B cell (primary cell): ENCODE measurements at regions not wholly inside any gene's neighbourhood (a gene's known extent, or its start where the extent isn't known, plus 50 kb on each side); places are given as distances from the start of the nearest gene placed in this dataset.
"Not testable (repeated sequence)": the region's sequence is repeated elsewhere in the genome, so short reads cannot be mapped to it uniquely, and the experiment has no call there.

ENCODE experiments used
- ATAC-seq: fragments of 200-7000 bp; cut with Tn5 transposase; one replicate; pipeline ENCODE4 v1.10.0; 2021; ENCODE audit warnings: low read depth, mild to moderate bottlenecking, moderate number of reproducible peaks, moderate library complexity
- CTCF ChIA-PET: fragments of 350-600 bp; sonication (Branson Sonifier 250); formaldehyde crosslinking; loops from one replicate; lab custom pipeline; 2021; ENCODE audit warnings: antibody characterized with exemption, inconsistent platforms; lab: Charles Lee
- POLR2A ChIA-PET: fragments of 350-600 bp; sonication (Branson Sonifier 250); formaldehyde crosslinking; loops from one replicate; lab custom pipeline; 2021; ENCODE audit warnings: antibody characterized with exemption; lab: Charles Lee
- DNase-seq: peaks from one replicate; pipeline ENCODE4 v3.0.0; 2013
- H2AFZ ChIP-seq: 2 replicates; pipeline ENCODE4 v1.6.1; 2012; ENCODE audit warnings: mild to moderate bottlenecking, low read depth, low read length; ENCODE audit not compliant: insufficient read depth, poor library complexity, severe bottlenecking
- H3K27ac ChIP-seq, 2 donors: 1 replicate in 1 of 2; 2 replicates in 1 of 2; pipeline ENCODE4 v1.5.1; 2012 to 2013; ENCODE audit warnings: low read length in 2 of 2, mild to moderate bottlenecking in 2 of 2, moderate library complexity in 1 of 2
- H3K27me3 ChIP-seq, 4 experiments: fragments of 200-600 bp in 1 of 4; sonication (generic) in 1 of 4; replicated peaks in 1 of 4; 1 replicate in 2 of 4; 2 replicates in 2 of 4; pipeline versions ENCODE4 v1.6.1 to v1.7.0; 2013 to 2016; ENCODE audit warnings: low read length in 3 of 4, mild to moderate bottlenecking in 2 of 4, mixed read lengths in 1 of 4, moderate library complexity in 1 of 4; ENCODE audit not compliant: insufficient read depth in 4 of 4, control insufficient read depth in 3 of 4; ENCODE audit errors: control extremely low read depth in 1 of 4
- H3K36me3 ChIP-seq, 2 experiments: replicated peaks in 1 of 2; 1 replicate in 1 of 2; 2 replicates in 1 of 2; pipeline versions ENCODE4 v1.6.1 to v1.7.1; 2013; ENCODE audit warnings: low read length in 1 of 2; ENCODE audit not compliant: insufficient read depth in 2 of 2, control insufficient read depth in 1 of 2; ENCODE audit errors: control extremely low read depth in 1 of 2, extremely low read depth in 1 of 2
- H3K4me1 ChIP-seq, 2 donors: fragments of 200-600 bp in 1 of 2; sonication (generic) in 1 of 2; 1 replicate in 1 of 2; 2 replicates in 1 of 2; pipeline versions ENCODE4 v1.5.1 to v1.6.1; 2013 to 2017; ENCODE audit warnings: low read length in 2 of 2; ENCODE audit not compliant: control insufficient read depth in 2 of 2, insufficient read depth in 2 of 2
- H3K4me2 ChIP-seq: replicated peaks from 2 replicates; pipeline ENCODE3; 2012; ENCODE audit warnings: mild to moderate bottlenecking, low read depth, low read length; ENCODE audit not compliant: poor library complexity, severe bottlenecking
- H3K4me3 ChIP-seq, 5 experiments: fragments of 200-600 bp in 1 of 5; sonication (generic) in 1 of 5; 1 replicate in 3 of 5; 2 replicates in 2 of 5; pipeline versions ENCODE4 v1.5.1 to v1.7.0; 2011 to 2016; ENCODE audit warnings: low read length in 4 of 5, mild to moderate bottlenecking in 4 of 5, low read depth in 2 of 5, control low read depth in 1 of 5, moderate library complexity in 1 of 5; ENCODE audit not compliant: insufficient read depth in 1 of 5; ENCODE audit errors: control extremely low read depth in 1 of 5, extremely low read depth in 1 of 5
- H3K79me2 ChIP-seq: fragments of 200-600 bp; sonication (generic); one replicate; pipeline ENCODE4 v1.6.0; 2016; ENCODE audit warnings: low read length; ENCODE audit not compliant: control insufficient read depth, insufficient read depth
- H3K9ac ChIP-seq: fragments of 200-600 bp; sonication (generic); 2 replicates; pipeline ENCODE4 v1.6.1; 2017; ENCODE audit warnings: mild to moderate bottlenecking, low read length, moderate library complexity
- H3K9me3 ChIP-seq, 3 donors: one replicate each; pipeline versions ENCODE4 v1.6.1 to v1.7.1; 2013; ENCODE audit warnings: low read length in 2 of 3; ENCODE audit not compliant: control insufficient read depth in 2 of 3, insufficient read depth in 1 of 3; ENCODE audit errors: control extremely low read depth in 1 of 3
- H4K20me1 ChIP-seq: 2 replicates; pipeline ENCODE4 v1.6.0; 2012; ENCODE audit warnings: mild to moderate bottlenecking, low read length; ENCODE audit not compliant: insufficient read depth, control insufficient read depth, poor library complexity, severe bottlenecking
- H3K27ac Mint-ChIP-seq: one replicate; pipeline ENCODE4 v1.8.0; 2021; ENCODE audit warnings: mixed read lengths
- H3K27me3 Mint-ChIP-seq: one replicate; pipeline ENCODE4 v1.8.0; 2021; ENCODE audit warnings: mixed read lengths
- H3K4me1 Mint-ChIP-seq: one replicate; pipeline ENCODE4 v1.8.0; 2021; ENCODE audit warnings: mixed read lengths
- H3K4me3 Mint-ChIP-seq: one replicate; pipeline ENCODE4 v1.8.0; 2021; ENCODE audit warnings: mixed read lengths
- H3K9me3 Mint-ChIP-seq: one replicate; pipeline ENCODE4 v1.8.0; 2022; ENCODE audit warnings: mixed read lengths; ENCODE audit not compliant: insufficient read depth
- EZH2 ChIP-seq: IDR thresholded peaks from 2 replicates; pipeline ENCODE4 v1.6.1; 2012; ENCODE audit warnings: borderline replicate concordance, low read depth, mild to moderate bottlenecking, moderate library complexity, low read length; ENCODE audit not compliant: insufficient read depth, poor library complexity, severe bottlenecking
- WGBS: methylation state at CpG from one replicate; pipeline ENCODE4 v1.1.5; 2013; ENCODE audit warnings: missing lambda C conversion rate; ENCODE audit not compliant: insufficient coverage; 5-methylcytosine and 5-hydroxymethylcytosine counted together
- intact Hi-C: fragments of 100-400 bp; cut with micrococcal nuclease; formaldehyde crosslinking; loops from one replicate; pipeline ENCODE4 v1.10.0; 2022
- TF ChIP-seq, protein P1 (sequence below): fragments of 200-600 bp; IDR thresholded peaks from one replicate; pipeline ENCODE4 v1.8.0; 2022; ENCODE audit warnings: antibody characterized with exemption, mild to moderate bottlenecking

- Histone ChIP-seq H3K4me2 (no peak overlapping the region), H3K4me1 (no peaks in the 10 kb centered on the region), H3K36me3 (no peaks in the 10 kb centered on the region), H3K9ac (no peak overlapping the region), H3K4me3 (no peak overlapping the region), H2AFZ (no peak overlapping the region), H3K27me3 (no peaks in the 10 kb centered on the region), H3K9me3 (peaks cover 0 to 5% (median 0%) of the 10 kb centered on the region in 3 donors), H3K79me2 (no peaks in the 10 kb centered on the region), H4K20me1 (no peaks in the 10 kb centered on the region), H3K27ac (no peak overlapping the region)
- ChIA-PET POLR2A (no interaction called here), CTCF (interaction anchor here (2.8 kb wide), 1 partner anchor 413 kb away, joined by 16 read pairs; no protein-coding TSS in a partner anchor)
- H3K9me3 Mint-ChIP-seq, result peaks cover 9% of the 10 kb centered on the region
- no peak for ATAC-seq
- intact Hi-C loops, result no loop called here
- no peak for DNase-seq
- no peak overlapping the region for H3K27ac Mint-ChIP-seq
- TF ChIP-seq, protein P1, sequence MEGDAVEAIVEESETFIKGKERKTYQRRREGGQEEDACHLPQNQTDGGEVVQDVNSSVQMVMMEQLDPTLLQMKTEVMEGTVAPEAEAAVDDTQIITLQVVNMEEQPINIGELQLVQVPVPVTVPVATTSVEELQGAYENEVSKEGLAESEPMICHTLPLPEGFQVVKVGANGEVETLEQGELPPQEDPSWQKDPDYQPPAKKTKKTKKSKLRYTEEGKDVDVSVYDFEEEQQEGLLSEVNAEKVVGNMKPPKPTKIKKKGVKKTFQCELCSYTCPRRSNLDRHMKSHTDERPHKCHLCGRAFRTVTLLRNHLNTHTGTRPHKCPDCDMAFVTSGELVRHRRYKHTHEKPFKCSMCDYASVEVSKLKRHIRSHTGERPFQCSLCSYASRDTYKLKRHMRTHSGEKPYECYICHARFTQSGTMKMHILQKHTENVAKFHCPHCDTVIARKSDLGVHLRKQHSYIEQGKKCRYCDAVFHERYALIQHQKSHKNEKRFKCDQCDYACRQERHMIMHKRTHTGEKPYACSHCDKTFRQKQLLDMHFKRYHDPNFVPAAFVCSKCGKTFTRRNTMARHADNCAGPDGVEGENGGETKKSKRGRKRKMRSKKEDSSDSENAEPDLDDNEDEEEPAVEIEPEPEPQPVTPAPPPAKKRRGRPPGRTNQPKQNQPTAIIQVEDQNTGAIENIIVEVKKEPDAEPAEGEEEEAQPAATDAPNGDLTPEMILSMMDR, result no peak
- H3K4me3 Mint-ChIP-seq, result no peak overlapping the region
- peaks cover 3% of the 10 kb centered on the region for H3K27me3 Mint-ChIP-seq
- H3K4me1 Mint-ChIP-seq, result no peaks in the 10 kb centered on the region
Observed at GRCh38 chr1:88593358-88593757, 90.7 kb upstream of the PKN2 start.

DNA sequence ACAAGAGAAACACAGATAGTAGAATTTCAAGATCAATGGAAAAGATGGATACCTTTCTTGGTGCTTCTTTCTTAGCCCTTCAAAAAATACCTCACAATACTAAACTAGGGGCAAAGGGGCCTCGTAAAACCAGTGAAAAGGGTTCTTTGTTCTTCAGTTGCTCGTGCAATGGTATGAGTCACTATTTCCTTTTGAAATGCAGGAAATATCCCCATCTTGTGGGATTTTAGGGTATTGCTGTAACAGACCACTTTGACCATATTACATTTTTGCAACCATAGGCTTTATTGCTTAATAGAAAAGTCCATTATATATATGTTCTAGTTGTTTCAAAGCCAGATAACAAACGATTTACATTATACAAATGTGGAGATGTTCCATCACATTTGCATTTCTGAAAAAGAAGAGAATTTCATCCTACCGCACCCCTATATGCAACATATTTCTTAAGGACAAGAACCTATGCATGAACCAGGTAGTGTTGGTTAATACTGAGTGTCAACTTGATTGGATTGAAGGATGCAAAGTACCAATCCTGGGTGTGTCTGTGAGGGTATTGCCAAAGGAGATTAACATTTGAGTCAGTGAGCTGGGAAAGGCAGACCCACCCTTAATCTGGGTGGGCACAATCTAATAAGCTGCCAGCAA is 88.6 kb upstream of the PKN2 start:
- Histone ChIP-seq H2AFZ (no peak overlapping the region), H3K9me3 (peaks cover 0 to 5% (median 0%) of the 10 kb centered on the region in 3 donors), H3K4me3 (no peak overlapping the region), H3K27me3 (no peaks in the 10 kb centered on the region), H3K4me2 (no peak overlapping the region), H3K4me1 (no peaks in the 10 kb centered on the region), H3K9ac (no peak overlapping the region), H3K27ac (no peak overlapping the region), H3K36me3 (no peaks in the 10 kb centered on the region), H3K79me2 (no peaks in the 10 kb centered on the region), H4K20me1 (no peaks in the 10 kb centered on the region)
- H3K9me3 Mint-ChIP-seq, result peaks cover 6% of the 10 kb centered on the region
- POLR2A ChIA-PET, result no interaction called here
- DNase-seq (peak; percentile 39), ATAC-seq (no peak)
- no peaks in the 10 kb centered on the region for H3K4me1 Mint-ChIP-seq
- H3K4me3 Mint-ChIP-seq, result no peak overlapping the region
- CTCF ChIA-PET, result interaction anchor here (1.0 to 2.8 kb wide), 3 partner anchors 10 to 415 kb away, joined by 3 to 16 read pairs (median 5); no protein-coding TSS in a partner anchor
- no CpG with 5 or more reads among the region's 4 CpGs for WGBS
- no peaks in the 10 kb centered on the region for H3K27me3 Mint-ChIP-seq
- TF ChIP-seq, protein P1, result peak; percentile 68
- TF ChIP-seq EZH2, result no peak
- intact Hi-C loops, result loop anchor here (2.0 kb wide), 1 partner anchor 1465 kb away; no protein-coding TSS in a partner anchor
- H3K27ac Mint-ChIP-seq, result no peak overlapping the region

- H3K9me3 ChIP-seq, H3K4me3 ChIP-seq, ATAC-seq, H3K4me3 Mint-ChIP-seq, DNase-seq, H3K9me3 Mint-ChIP-seq, H3K27me3 ChIP-seq, H4K20me1 ChIP-seq, H3K79me2 ChIP-seq, POLR2A ChIA-PET, H3K4me1 ChIP-seq, H3K27me3 Mint-ChIP-seq, H3K9ac ChIP-seq, H3K36me3 ChIP-seq, H3K27ac ChIP-seq, H2AFZ ChIP-seq, H3K4me1 Mint-ChIP-seq, H3K27ac Mint-ChIP-seq, H3K4me2 ChIP-seq, intact Hi-C loops: not testable (repeated sequence)
- no CpG with 5 or more reads among the region's 1 CpG for WGBS
- CTCF ChIA-PET, result interaction anchor here (0.6 to 1.5 kb wide), 2 partner anchors 417 to 1811 kb away, joined by 4 to 6 read pairs; no protein-coding TSS in a partner anchor
Observed at GRCh38 chr1:88597973-88598372, 86.1 kb upstream of the PKN2 start.
